HG03558 (cell line): ENCODE measurements at regions not wholly inside any gene's neighbourhood (a gene's known extent, or its start where the extent isn't known, plus 50 kb on each side); places are given as distances from the start of the nearest gene placed in this dataset.
"Not testable (repeated sequence)": the region's sequence is repeated elsewhere in the genome, so short reads cannot be mapped to it uniquely, and the experiment has no call there.

Experiments used
- ATAC-seq: cut with Tn5 transposase; IDR thresholded peaks from one replicate; pipeline ENCODE4 v1.9.1; 2021; ENCODE audit warnings: moderate number of reproducible peaks; ENCODE audit not compliant: unreplicated experiment; ENCODE audit errors: extremely low read depth

DNA sequence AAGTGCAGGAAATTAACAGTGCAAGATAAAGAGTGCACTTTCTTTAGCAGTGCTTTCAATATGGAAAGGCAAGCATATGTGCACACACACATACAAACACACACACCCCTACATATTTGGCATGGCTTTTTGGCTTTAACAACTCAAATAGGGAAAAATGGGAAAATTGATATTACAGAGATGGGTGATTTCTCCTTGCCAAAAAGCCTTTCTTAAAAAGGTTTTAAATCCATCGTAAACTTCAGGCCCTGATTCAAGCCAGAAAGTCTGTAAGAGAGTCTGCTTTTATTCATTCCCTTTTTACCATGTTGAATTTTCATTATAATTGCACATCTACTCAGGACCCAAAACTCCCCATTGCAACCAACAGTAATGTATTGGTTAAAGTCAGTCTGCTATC is 612.0 kb upstream of the ACTRT1 start:
- no peak for ATAC-seq

- ATAC-seq, result no peak
Measured at GRCh38 chrX:128653524-128654060, 601.4 kb upstream of the ACTRT1 start.

DNA sequence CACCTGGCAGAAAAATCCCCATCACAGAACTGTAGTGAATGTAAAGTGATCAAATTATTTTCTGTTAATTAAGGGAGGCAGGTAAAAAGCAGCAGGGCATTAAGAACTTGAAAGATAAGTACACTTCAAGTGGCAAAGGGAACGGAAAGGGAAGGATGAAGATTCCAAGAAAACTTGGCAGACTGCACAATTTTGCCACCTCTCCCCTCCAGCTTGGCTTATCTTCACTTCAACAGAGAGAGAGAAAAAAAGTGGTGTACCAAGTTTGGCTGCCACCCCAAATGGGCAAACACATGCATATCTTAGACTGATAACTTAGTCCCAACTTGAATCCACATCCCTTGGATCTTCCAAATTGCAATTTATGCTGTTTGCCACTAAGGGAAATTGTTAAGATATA is 598.1 kb upstream of the ACTRT1 start:
- ATAC-seq, result no peak

DNA sequence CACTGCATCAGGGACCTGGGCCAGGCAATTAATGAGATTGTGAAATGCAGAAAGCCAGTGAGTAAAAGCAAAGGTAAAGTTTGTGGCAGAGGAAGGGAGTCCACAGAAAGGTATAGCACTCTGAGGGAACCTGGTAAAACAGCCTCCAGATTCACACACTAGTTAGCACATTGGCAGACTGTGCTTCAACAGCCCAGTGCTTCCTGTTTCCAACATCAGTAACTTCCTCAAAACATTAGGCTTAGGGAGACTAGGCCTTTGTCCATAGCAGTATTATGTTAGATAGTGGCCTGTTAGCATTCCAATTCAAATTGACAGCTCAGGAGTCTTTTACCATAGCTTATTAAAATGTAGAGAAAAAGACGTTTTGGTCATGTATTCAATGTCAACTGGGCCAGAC is 582.6 kb upstream of the ACTRT1 start:
- ATAC-seq, result no peak

GRCh38 chrX:128623361-128623760 is 571.2 kb upstream of the ACTRT1 start:
- no peak for ATAC-seq

- ATAC-seq, result no peak
Measured at GRCh38 chrX:128622296-128622695, 570.1 kb upstream of the ACTRT1 start.

DNA sequence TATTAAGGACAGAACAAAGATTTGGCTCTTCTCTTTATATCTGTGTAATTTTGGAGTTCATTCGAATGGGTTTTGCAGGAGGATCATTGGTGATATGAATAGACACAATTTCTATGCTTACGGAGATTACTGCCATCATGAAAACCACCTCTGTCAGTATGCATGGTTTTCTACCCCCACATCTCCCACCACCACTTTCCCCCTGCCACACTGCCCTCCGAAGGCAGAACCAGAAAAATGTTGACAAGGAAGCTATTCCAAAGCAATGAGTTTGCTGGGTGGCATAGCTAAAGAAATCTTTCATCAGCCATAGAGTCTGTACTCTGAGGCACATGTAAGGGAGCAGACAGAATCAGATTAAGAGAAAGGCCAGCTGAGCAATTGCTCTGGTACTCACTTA is 567.3 kb upstream of the ACTRT1 start:
- no peak for ATAC-seq

DNA sequence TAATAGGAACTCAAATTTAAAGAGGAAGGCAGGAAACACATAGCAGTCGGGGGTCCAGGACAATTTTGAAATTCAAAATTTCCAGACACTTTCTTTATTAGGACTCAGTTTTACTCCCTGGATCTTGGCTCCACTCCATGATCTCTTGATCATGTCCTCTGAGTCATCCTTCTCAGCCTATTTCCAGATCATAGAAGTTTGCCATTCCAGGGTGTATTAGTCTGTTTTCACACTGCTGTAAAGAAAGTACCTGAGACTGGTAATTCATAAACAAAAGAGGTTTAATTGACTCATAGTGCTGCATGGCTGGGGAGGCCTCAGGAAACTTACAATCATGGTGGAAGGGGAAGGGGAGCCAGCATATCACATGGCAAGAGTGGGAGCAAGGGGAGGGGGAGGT is 564.7 kb upstream of the ACTRT1 start:
- ATAC-seq, result no peak

GRCh38 chrX:128606817-128607216 is 554.6 kb upstream of the ACTRT1 start:
- not testable (repeated sequence) for ATAC-seq

DNA sequence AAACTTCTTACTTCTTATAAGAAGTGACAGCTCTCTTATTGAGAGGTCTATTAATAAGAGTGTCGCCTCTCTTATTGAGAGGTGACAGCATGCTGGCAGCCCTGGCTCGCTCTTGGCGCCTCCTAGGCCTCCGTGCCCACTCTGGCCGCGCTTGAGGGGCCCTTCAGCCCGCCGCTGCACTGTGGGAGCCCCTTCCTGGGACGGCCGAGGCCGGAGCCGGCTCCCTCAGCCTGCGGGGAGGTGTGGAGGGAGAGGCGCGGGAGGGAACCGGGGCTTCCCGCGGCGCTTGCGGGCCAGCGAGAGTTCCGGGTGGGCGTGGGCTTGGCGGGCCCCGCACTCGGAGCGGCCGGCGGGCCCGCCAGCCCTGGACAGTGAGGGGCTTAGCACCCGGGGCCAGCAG is 554.2 kb upstream of the ACTRT1 start:
- ATAC-seq, result not testable (repeated sequence)

DNA sequence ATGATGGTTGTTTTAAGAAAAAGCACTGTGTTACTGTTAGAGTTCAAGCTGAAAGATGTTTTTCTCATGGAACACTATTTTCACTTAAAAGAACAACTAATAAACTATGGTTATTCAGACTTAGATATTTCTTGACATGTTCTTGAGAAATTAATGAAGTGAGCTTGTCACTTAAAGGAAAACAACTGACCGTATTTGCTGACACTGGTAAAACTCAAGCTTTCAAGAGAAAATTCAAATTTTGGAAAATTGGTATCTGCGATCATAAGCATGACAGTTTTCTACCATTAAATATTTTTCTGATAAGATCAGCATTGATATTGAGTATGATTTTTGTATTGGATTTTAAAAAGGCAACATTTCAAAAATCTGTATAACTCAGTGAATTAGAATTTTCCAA is 549.5 kb upstream of the ACTRT1 start:
- ATAC-seq, result no peak

DNA sequence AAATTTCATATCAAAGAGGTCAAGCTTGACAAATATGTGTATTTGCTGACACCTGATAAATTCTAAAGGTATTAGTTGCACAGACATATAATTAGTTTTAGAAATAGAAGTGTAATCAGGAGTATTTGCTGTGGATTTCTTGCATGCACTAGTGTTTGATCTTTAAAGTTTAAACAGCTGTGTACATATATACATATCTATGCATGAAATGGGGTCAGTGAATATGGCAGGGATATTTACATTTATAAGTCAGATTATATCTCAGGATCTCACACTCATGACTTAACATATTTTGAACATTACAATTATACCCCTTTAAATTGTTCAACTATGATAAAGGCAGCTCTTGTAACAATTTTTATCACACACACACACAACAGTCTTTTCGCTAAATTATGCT is 547.4 kb upstream of the ACTRT1 start:
- ATAC-seq, result no peak

DNA sequence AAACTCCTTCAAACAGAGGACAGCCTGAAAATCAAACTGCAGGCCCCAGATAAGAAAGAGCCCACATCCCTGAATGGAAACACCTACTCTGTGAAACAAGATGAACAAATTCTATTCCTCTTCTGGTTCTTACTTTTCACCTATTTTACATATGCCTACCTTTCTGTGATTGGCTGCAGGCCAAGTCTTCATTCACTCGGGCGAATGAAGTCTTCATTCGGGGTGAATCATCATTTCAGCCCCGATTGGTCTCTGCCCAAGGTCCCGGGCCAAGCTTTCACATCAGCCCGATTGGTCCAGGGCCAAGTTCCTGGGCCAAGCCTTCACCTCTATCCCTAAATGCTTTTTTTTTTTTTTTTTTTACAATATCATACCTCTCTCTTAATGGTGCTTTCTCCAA is 529.8 kb upstream of the ACTRT1 start:
- ATAC-seq, result no peak

DNA sequence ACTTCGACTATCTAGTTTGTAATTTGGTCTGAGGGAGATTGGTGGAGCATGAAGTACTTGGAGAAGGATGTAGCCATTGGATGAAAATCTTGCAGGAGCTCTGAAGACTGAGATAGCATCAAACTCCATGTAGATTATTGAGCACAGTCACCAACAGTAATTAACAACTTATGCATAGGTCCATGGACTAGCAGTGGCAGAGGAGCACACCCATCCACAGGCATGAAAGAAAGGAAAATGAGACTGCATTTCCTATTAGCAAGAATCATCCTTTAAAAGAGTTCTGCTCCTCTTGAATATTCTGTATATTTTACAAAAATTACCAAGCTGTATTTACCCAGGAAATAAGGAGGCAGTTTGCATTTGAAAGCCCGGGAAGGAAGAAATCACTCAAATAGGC is 529.4 kb upstream of the ACTRT1 start:
- ATAC-seq, result no peak

- no peak for ATAC-seq
Measured at GRCh38 chrX:128543114-128543513, 490.9 kb upstream of the ACTRT1 start.

GRCh38 chrX:128518508-128518907 is 466.3 kb upstream of the ACTRT1 start:
- ATAC-seq, result no peak

GRCh38 chrX:128517691-128518090 is 465.5 kb upstream of the ACTRT1 start:
- ATAC-seq, result no peak

GRCh38 chrX:128504496-128504895 is 452.3 kb upstream of the ACTRT1 start:
- ATAC-seq, result no peak

GRCh38 chrX:128464116-128464515 is 411.9 kb upstream of the ACTRT1 start:
- ATAC-seq, result no peak

DNA sequence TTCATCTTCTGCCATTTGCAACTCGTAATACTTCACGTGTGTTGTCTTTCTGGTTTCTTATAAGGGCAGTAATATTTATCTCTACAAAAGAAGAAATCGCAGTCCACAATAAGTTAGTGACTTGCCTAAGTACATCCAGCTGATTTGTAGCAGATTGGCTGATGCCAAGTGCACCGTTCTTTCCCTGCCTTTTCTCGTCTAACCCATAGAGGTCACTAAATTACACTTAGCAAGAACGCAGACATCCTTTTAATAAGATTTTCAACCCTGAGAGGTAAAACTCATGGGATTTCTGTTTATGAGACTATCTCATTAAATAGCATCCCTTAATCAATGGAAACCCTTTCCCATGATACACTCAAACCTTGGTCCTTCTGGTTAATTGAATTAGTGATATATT is 408.6 kb upstream of the ACTRT1 start:
- ATAC-seq, result no peak

- no peak for ATAC-seq
Measured at GRCh38 chrX:128458888-128459287, 406.7 kb upstream of the ACTRT1 start.

- ATAC-seq, result no peak
Measured at GRCh38 chrX:128457674-128458073, 405.5 kb upstream of the ACTRT1 start.

GRCh38 chrX:128439159-128439558 is 387.0 kb upstream of the ACTRT1 start:
- ATAC-seq, result no peak
